Sigmoid colon (tissue), 6 donors: ENCODE measurements at regions not wholly inside any gene's neighbourhood (a gene's known extent, or its start where the extent isn't known, plus 50 kb on each side); places are given as distances from the start of the nearest gene placed in this dataset.

Experiments
- DNase-seq: peaks from one replicate; pipeline ENCODE4 v3.0.0-alpha.2; 2019
- H3K27ac ChIP-seq, 4 donors: fragments of 200-600 bp; sonication (generic); one replicate each; pipeline ENCODE4 v1.5.1; 2016 to 2019; ENCODE audit warnings: mild to moderate bottlenecking in 1 of 4
- H3K27me3 ChIP-seq, 3 donors: fragments of 200-600 bp; sonication (generic); one replicate each; pipeline ENCODE4 v1.5.1; 2019; ENCODE audit warnings: mild to moderate bottlenecking in 1 of 3
- H3K36me3 ChIP-seq, 4 donors: fragments of 200-600 bp; sonication (generic); one replicate each; pipeline ENCODE4 v1.5.1; 2016 to 2019
- H3K4me1 ChIP-seq, 4 donors: fragments of 200-600 bp; sonication (generic); one replicate each; pipeline ENCODE4 v1.5.1; 2017 to 2019
- H3K4me3 ChIP-seq, 4 donors: fragments of 200-600 bp; sonication (generic); one replicate each; pipeline ENCODE4 v1.5.1; 2017 to 2019; ENCODE audit warnings: mild to moderate bottlenecking in 2 of 4, moderate library complexity in 1 of 4
- H3K9me3 ChIP-seq, 4 donors: fragments of 200-600 bp in 3 of 4; sonication (generic) in 3 of 4; one replicate each; pipeline versions ENCODE4 v1.5.1 to v1.6.1; 2013 to 2019
- EP300 ChIP-seq, 4 donors: sonication (generic); formaldehyde crosslinking; IDR thresholded peaks; one replicate each; pipeline ENCODE4 v1.6.1; 2017; ENCODE audit warnings: antibody characterized with exemption in 4 of 4
- POLR2A ChIP-seq, 2 donors: fragments of 450-650 bp; IDR thresholded peaks; one replicate each; pipeline ENCODE4 v1.6.1; 2016; ENCODE audit warnings: antibody characterized with exemption in 2 of 2, mild to moderate bottlenecking in 2 of 2, moderate library complexity in 2 of 2
- POLR2AphosphoS5 ChIP-seq, 4 donors: sonication (generic); formaldehyde crosslinking; IDR thresholded peaks; one replicate each; pipeline ENCODE4 v1.6.1; 2017; ENCODE audit warnings: antibody characterized with exemption in 4 of 4
- WGBS, 2 donors: extraction: QIAGEN DNeasy Blood & Tissue Kit; methylation state at CpG; one replicate each; pipeline ENCODE4 v1.1.7; 2013; 5-methylcytosine and 5-hydroxymethylcytosine counted together
- intact Hi-C: fragments of 100-400 bp; cut with DNase I; formaldehyde crosslinking; loops from one replicate; pipeline ENCODE4 v1.15.1; 2023
- TF ChIP-seq, protein P1 (sequence below), 4 experiments: fragments of 450-650 bp in 3 of 4; fragments of 200-600 bp in 1 of 4; IDR thresholded peaks; one replicate each; pipeline ENCODE4 v1.5.1; 2016 to 2019; ENCODE audit warnings: antibody characterized with exemption in 4 of 4, mild to moderate bottlenecking in 3 of 4, moderate library complexity in 2 of 4
- donor health status: healthy with polysubstance abuse.
- donor health status: healthy.

DNA sequence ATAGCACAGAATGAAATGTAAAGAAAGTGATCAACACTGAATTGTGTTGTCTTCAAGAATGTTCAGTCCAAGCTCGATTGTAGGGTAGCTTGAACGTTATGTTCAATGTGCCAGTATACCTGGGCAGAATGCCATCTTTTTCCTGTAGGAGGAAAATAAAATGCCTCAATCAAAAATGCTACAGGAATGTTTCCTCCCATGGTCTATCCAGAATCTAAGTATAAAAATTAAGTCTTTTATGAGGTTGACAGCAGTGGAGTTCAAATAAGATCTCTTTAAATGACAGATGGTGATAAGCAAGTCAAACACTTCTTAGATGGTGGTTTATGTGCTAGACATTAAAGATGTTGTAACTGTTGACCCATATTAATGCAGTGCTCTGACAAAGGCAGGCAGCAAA lies 488.6 kb downstream of the CSNK1G3 start:
- Histone ChIP-seq H3K4me1 (no peaks in the 10 kb centered on the region), H3K4me3 (no peak overlapping the region), H3K27ac (no peak overlapping the region), H3K9me3 (no peaks in the 10 kb centered on the region), H3K27me3 (no peaks in the 10 kb centered on the region), H3K36me3 (no peaks in the 10 kb centered on the region)
- no peak for DNase-seq
- intact Hi-C loops: no loop called here
- WGBS, 2 donors: 6 to 53% methylated on average over 2 of the region's 2 CpGs
- TF ChIP-seq, protein P1, sequence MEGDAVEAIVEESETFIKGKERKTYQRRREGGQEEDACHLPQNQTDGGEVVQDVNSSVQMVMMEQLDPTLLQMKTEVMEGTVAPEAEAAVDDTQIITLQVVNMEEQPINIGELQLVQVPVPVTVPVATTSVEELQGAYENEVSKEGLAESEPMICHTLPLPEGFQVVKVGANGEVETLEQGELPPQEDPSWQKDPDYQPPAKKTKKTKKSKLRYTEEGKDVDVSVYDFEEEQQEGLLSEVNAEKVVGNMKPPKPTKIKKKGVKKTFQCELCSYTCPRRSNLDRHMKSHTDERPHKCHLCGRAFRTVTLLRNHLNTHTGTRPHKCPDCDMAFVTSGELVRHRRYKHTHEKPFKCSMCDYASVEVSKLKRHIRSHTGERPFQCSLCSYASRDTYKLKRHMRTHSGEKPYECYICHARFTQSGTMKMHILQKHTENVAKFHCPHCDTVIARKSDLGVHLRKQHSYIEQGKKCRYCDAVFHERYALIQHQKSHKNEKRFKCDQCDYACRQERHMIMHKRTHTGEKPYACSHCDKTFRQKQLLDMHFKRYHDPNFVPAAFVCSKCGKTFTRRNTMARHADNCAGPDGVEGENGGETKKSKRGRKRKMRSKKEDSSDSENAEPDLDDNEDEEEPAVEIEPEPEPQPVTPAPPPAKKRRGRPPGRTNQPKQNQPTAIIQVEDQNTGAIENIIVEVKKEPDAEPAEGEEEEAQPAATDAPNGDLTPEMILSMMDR (IDR thresholded peaks at IDR 0.05): no peak
- TF ChIP-seq POLR2A (IDR thresholded peaks at IDR 0.05) (no peak), POLR2AphosphoS5 (IDR thresholded peaks at IDR 0.05) (no peak)

DNA sequence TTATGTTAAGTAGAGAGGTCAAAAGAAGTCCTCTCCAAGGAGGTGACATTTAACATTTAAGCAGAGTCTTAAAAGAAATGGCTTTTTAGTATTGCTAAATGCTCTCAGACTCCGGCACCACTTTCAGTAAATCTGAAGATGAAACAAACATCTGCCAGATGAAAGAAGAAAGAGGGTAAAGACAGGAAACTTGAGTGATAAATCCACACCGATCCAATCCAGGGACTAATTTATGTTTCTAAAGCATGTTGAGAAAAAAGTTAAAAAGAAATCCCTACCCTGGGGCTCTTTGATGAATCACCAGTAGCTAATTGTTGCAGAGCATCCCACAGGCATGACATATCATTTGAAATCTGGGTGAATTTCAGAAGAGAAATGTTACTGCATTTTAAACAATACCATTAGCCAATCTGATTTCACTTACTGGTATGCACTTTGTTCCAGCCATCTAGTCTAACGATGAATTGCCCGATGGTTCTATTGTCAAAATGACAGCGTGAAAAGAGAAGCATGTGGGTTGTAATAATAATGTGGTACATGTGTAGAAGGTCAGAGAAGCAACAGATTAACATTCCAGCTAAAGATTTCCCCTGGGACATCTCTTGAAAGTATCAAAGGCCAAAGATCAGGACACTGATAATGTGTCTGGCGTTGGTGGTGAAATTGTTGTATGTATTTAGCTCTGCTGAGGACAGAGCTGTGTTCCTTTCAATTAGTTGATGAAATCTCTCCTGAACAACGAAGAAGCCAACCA lies 485.7 kb downstream of the CSNK1G3 start:
- Histone ChIP-seq H3K4me1 (no peaks in the 10 kb centered on the region), H3K4me3 (no peak overlapping the region), H3K27me3 (no peaks in the 10 kb centered on the region), H3K27ac (no peak overlapping the region), H3K36me3 (no peaks in the 10 kb centered on the region), H3K9me3 (no peaks in the 10 kb centered on the region)
- TF ChIP-seq, protein P1 (IDR thresholded peaks at IDR 0.05): no peak
- TF ChIP-seq POLR2AphosphoS5 (IDR thresholded peaks at IDR 0.05) (no peak), EP300 (IDR thresholded peaks at IDR 0.05) (no peak), POLR2A (IDR thresholded peaks at IDR 0.05) (no peak)
- no peak for DNase-seq
- intact Hi-C loops: no loop called here
- WGBS, 2 donors: 66 to 72% methylated on average over 7 of the region's 7 CpGs

DNA sequence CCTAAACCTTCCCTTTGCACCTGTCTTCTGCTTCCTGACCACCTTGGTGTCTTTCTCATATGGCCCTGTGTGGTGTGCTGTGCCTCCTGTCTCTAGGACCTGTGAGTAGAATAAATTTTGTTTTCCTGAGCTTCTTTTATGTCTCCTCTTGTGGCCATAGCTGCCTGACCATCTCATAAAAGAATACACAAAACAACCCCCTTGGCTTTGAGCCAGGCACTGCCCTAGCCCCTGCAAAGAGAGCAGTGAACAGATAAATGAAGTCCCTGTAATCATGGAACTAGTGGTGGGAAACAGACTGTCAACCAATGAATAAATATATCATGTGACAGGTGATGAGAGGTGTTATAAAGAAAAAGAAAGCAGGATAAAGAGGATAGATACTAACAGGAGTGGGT lies 485.1 kb downstream of the CSNK1G3 start:
- intact Hi-C loops: no loop called here
- Histone ChIP-seq H3K9me3 (no peaks in the 10 kb centered on the region), H3K27me3 (no peaks in the 10 kb centered on the region), H3K4me1 (no peaks in the 10 kb centered on the region), H3K4me3 (no peak overlapping the region), H3K27ac (no peak overlapping the region), H3K36me3 (no peaks in the 10 kb centered on the region)
- no peak for DNase-seq
- TF ChIP-seq, protein P1 (IDR thresholded peaks at IDR 0.05): no peak
- no peak for TF ChIP-seq POLR2AphosphoS5 (IDR thresholded peaks at IDR 0.05)
- TF ChIP-seq EP300 (IDR thresholded peaks at IDR 0.05): no peak
- no peak for TF ChIP-seq POLR2A (IDR thresholded peaks at IDR 0.05)

DNA sequence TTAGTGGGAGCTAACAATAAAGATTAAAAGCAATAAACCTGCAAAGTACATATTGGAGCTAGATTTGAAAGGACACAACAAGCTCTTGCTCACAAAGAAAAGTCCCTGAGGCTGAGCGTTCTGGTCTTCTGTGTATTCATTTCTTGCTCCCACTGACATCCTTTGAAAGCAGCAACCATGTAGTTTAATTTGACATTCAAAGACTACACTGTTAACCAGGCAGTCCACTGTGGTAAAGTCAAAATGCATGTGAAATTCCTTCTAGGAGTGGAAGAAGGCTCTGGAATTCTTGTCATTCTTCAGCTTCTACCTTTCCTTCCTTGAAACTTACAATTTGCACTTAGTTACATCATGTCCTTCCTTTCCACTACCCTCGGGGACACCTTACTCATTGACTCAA lies 480.7 kb downstream of the CSNK1G3 start:
- 41 to 64% methylated on average over 2 of the region's 2 CpGs for whole genome bisulfite sequencing, 2 donors
- H3K4me3 ChIP-seq: no peak overlapping the region
- H3K4me1 ChIP-seq: no peaks in the 10 kb centered on the region
- H3K27ac ChIP-seq: no peak overlapping the region
- TF ChIP-seq EP300 (IDR thresholded peaks at IDR 0.05) (no peak), POLR2AphosphoS5 (IDR thresholded peaks at IDR 0.05) (no peak), POLR2A (IDR thresholded peaks at IDR 0.05) (no peak)
- TF ChIP-seq, protein P1 (IDR thresholded peaks at IDR 0.05): no peak
- no peaks in the 10 kb centered on the region for H3K36me3 ChIP-seq
- no peaks in the 10 kb centered on the region for H3K27me3 ChIP-seq
- intact Hi-C loops: no loop called here
- H3K9me3 ChIP-seq: no peaks in the 10 kb centered on the region
- DNase-seq: no peak

DNA sequence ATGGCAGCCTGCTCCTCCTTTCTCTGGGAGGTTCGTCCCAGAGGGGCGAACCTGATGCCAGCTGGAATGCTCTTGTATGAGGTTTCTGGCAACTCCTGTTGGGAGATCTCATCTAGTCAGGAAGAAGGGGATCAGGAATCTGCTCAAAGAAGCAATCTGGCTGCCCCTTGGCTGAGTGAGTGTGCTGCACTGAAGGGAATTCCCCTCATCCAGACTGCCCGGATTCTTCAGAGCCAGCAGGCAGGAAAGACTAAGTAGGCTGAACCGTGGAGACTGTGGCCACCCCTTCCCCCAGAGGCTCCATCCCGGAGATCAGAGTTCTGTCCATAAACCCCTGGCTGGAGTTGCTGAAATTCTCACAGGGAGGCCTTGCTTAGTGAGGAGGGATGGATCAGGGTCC lies 476.0 kb downstream of the CSNK1G3 start:
- Histone ChIP-seq H3K36me3 (no peaks in the 10 kb centered on the region), H3K4me3 (no peak overlapping the region), H3K27me3 (no peaks in the 10 kb centered on the region), H3K27ac (no peak overlapping the region), H3K4me1 (no peaks in the 10 kb centered on the region), H3K9me3 (peaks cover 0 to 3% (median 0%) of the 10 kb centered on the region in 4 donors)
- intact Hi-C loops: no loop called here
- 87 to 88% methylated on average over 5 of the region's 5 CpGs for WGBS, 2 donors
- no peak for DNase-seq
- TF ChIP-seq, protein P1 (IDR thresholded peaks at IDR 0.05): no peak
- TF ChIP-seq POLR2A (IDR thresholded peaks at IDR 0.05) (no peak), EP300 (IDR thresholded peaks at IDR 0.05) (no peak), POLR2AphosphoS5 (IDR thresholded peaks at IDR 0.05) (no peak)
